ENCODE measurements at regions not wholly inside any gene's neighbourhood (a gene's known extent, or its start where the extent isn't known, plus 50 kb on each side); places are given as distances from the start of the nearest gene placed in this dataset.

- TF ChIP-seq CTCF (IDR thresholded peaks at IDR 0.05) (no peak), EZH2 (IDR thresholded peaks at IDR 0.05) (no peak), EZH2phosphoT487 (IDR thresholded peaks at IDR 0.05) (no peak)
Observed at GRCh38 chr15:81473946-81474345, 99.9 kb upstream of the TMC3 start.

Data from neural progenitor cell (in vitro differentiated cells).